HG03095 (cell line): ENCODE measurements at regions not wholly inside any gene's neighbourhood (a gene's known extent, or its start where the extent isn't known, plus 50 kb on each side); places are given as distances from the start of the nearest gene placed in this dataset.

Experiments
- ATAC-seq: cut with Tn5 transposase; IDR thresholded peaks from one replicate; pipeline ENCODE4 v1.9.1; 2021; ENCODE audit warnings: moderate library complexity; ENCODE audit not compliant: unreplicated experiment

- no peak for ATAC-seq
These were observed 667.7 kb downstream of the DIAPH3 start for GRCh38 chr13:59495936-59496512.

GRCh38 chr13:59497621-59498247 is 666.0 kb downstream of the DIAPH3 start:
- ATAC-seq, result no peak

GRCh38 chr13:59501004-59501403 is 662.7 kb downstream of the DIAPH3 start:
- no peak for ATAC-seq

- ATAC-seq, result no peak
These were observed 659.3 kb downstream of the DIAPH3 start for GRCh38 chr13:59504407-59504806.

GRCh38 chr13:59510386-59510785 is 653.3 kb downstream of the DIAPH3 start:
- no peak for ATAC-seq

- ATAC-seq, result no peak
These were observed 650.0 kb downstream of the DIAPH3 start for GRCh38 chr13:59513686-59514085.

GRCh38 chr13:59514316-59514715 is 649.4 kb downstream of the DIAPH3 start:
- no peak for ATAC-seq

GRCh38 chr13:59519819-59520218 is 643.9 kb downstream of the DIAPH3 start:
- ATAC-seq, result no peak

GRCh38 chr13:59521549-59521948 is 642.2 kb downstream of the DIAPH3 start:
- ATAC-seq, result no peak

GRCh38 chr13:59522652-59523051 is 641.1 kb downstream of the DIAPH3 start:
- ATAC-seq, result no peak

GRCh38 chr13:59527500-59527899 is 636.2 kb downstream of the DIAPH3 start:
- no peak for ATAC-seq

GRCh38 chr13:59531571-59532091 is 632.1 kb downstream of the DIAPH3 start:
- ATAC-seq, result no peak

GRCh38 chr13:59532405-59532804 is 631.3 kb downstream of the DIAPH3 start:
- no peak for ATAC-seq

GRCh38 chr13:59533561-59534555 is 629.9 kb downstream of the DIAPH3 start:
- ATAC-seq, result no peak

- no peak for ATAC-seq
These were observed 628.9 kb downstream of the DIAPH3 start for GRCh38 chr13:59534806-59535205.

- ATAC-seq, result no peak
These were observed 626.2 kb downstream of the DIAPH3 start for GRCh38 chr13:59537500-59537899.

- no peak for ATAC-seq
These were observed 625.2 kb downstream of the DIAPH3 start for GRCh38 chr13:59538512-59538911.

GRCh38 chr13:59542303-59542702 is 621.4 kb downstream of the DIAPH3 start:
- ATAC-seq, result no peak

GRCh38 chr13:59543418-59543817 is 620.3 kb downstream of the DIAPH3 start:
- no peak for ATAC-seq

- ATAC-seq, result no peak
These were observed 618.7 kb downstream of the DIAPH3 start for GRCh38 chr13:59545007-59545406.

GRCh38 chr13:59546178-59546577 is 617.5 kb downstream of the DIAPH3 start:
- no peak for ATAC-seq

GRCh38 chr13:59547950-59548349 is 615.8 kb downstream of the DIAPH3 start:
- ATAC-seq, result no peak
